ENCODE measurements at regions not wholly inside any gene's neighbourhood (a gene's known extent, or its start where the extent isn't known, plus 50 kb on each side); places are given as distances from the start of the nearest gene placed in this dataset.

GRCh38 chr11:23164022-23164421 lies 303.7 kb upstream of the CCDC179 start:
- Mint-ChIP-seq H3K27me3 (ENCODE audit: insufficient read depth, unreplicated experiment) (no peaks in the 10 kb centered on the region), H3K27ac (ENCODE audit: unreplicated experiment) (no peak overlapping the region), H3K36me3 (ENCODE audit: insufficient read depth, unreplicated experiment) (no peaks in the 10 kb centered on the region), H3K4me1 (ENCODE audit: low read depth, unreplicated experiment) (no peaks in the 10 kb centered on the region), H3K4me3 (ENCODE audit: unreplicated experiment) (no peak overlapping the region), H3K9me3 (ENCODE audit: unreplicated experiment) (no peaks in the 10 kb centered on the region)
- no peaks in the 10 kb centered on the region for H3K27me3 ChIP-seq (replicated peaks; ENCODE audit: control insufficient read depth, insufficient read depth, low read length)
- TF ChIP-seq CTCF (IDR thresholded peaks at IDR 0.05; ENCODE audit: insufficient read depth in 1 of 2, low read depth in 1 of 2, low read length in 1 of 2, severe bottlenecking in 1 of 2, unreplicated experiment in 1 of 2): no peak
- no peak for DNase-seq
- H3K9me3 ChIP-seq: no peaks in the 10 kb centered on the region
- no peak overlapping the region for H3K4me3 ChIP-seq (ENCODE audit: low read depth, low read length)
- ChIA-PET POLR2A (no interaction called here), CTCF (no interaction called here)
- H3K36me3 ChIP-seq (ENCODE audit: control insufficient read depth, insufficient read depth, low read length): no peaks in the 10 kb centered on the region
- intact Hi-C loops (cut with micrococcal nuclease; ENCODE audit: unreplicated experiment): no loop called here
- H3K4me1 ChIP-seq: no peaks in the 10 kb centered on the region
- BruUV-seq (replicated peaks): no TSS peak

- Histone ChIP-seq H3K9me3 (no peaks in the 10 kb centered on the region), H3K36me3 (ENCODE audit: control insufficient read depth, insufficient read depth, low read length) (no peaks in the 10 kb centered on the region), H3K4me3 (ENCODE audit: low read depth, low read length) (no peak overlapping the region), H3K4me1 (no peaks in the 10 kb centered on the region), H3K27me3 (replicated peaks; ENCODE audit: control insufficient read depth, insufficient read depth, low read length) (no peaks in the 10 kb centered on the region)
- H3K27me3 Mint-ChIP-seq (ENCODE audit: insufficient read depth, unreplicated experiment): peaks cover 4% of the 10 kb centered on the region
- DNase-seq: no peak
- BruUV-seq (replicated peaks): no TSS peak
- intact Hi-C loops (cut with micrococcal nuclease; ENCODE audit: unreplicated experiment): no loop called here
- no peak for TF ChIP-seq CTCF (IDR thresholded peaks at IDR 0.05; ENCODE audit: insufficient read depth in 1 of 2, low read depth in 1 of 2, low read length in 1 of 2, severe bottlenecking in 1 of 2, unreplicated experiment in 1 of 2)
- no peaks in the 10 kb centered on the region for H3K36me3 Mint-ChIP-seq (ENCODE audit: insufficient read depth, unreplicated experiment)
- no peak overlapping the region for H3K4me3 Mint-ChIP-seq (ENCODE audit: unreplicated experiment)
- CTCF ChIA-PET: no interaction called here
- H3K9me3 Mint-ChIP-seq (ENCODE audit: unreplicated experiment): no peaks in the 10 kb centered on the region
- H3K4me1 Mint-ChIP-seq (ENCODE audit: low read depth, unreplicated experiment): no peaks in the 10 kb centered on the region
- POLR2A ChIA-PET: no interaction called here
- no peak overlapping the region for H3K27ac Mint-ChIP-seq (ENCODE audit: unreplicated experiment)
Measured at GRCh38 chr11:23166376-23166775, 306.1 kb upstream of the CCDC179 start.

GRCh38 chr11:23179609-23180008 lies 319.3 kb upstream of the CCDC179 start:
- Mint-ChIP-seq H3K27me3 (ENCODE audit: insufficient read depth, unreplicated experiment) (peaks cover 2% of the 10 kb centered on the region), H3K4me3 (ENCODE audit: unreplicated experiment) (no peak overlapping the region), H3K4me1 (ENCODE audit: low read depth, unreplicated experiment) (no peaks in the 10 kb centered on the region), H3K36me3 (ENCODE audit: insufficient read depth, unreplicated experiment) (no peaks in the 10 kb centered on the region), H3K9me3 (ENCODE audit: unreplicated experiment) (peaks cover 20% of the 10 kb centered on the region), H3K27ac (ENCODE audit: unreplicated experiment) (no peak overlapping the region)
- ChIA-PET POLR2A (no interaction called here), CTCF (no interaction called here)
- H3K9me3 ChIP-seq: no peaks in the 10 kb centered on the region
- no peak for DNase-seq
- no peaks in the 10 kb centered on the region for H3K36me3 ChIP-seq (ENCODE audit: control insufficient read depth, insufficient read depth, low read length)
- no TSS peak for BruUV-seq (replicated peaks)
- intact Hi-C loops (cut with micrococcal nuclease; ENCODE audit: unreplicated experiment): no loop called here
- TF ChIP-seq CTCF (IDR thresholded peaks at IDR 0.05; ENCODE audit: insufficient read depth in 1 of 2, low read depth in 1 of 2, low read length in 1 of 2, severe bottlenecking in 1 of 2, unreplicated experiment in 1 of 2): no peak
- no peaks in the 10 kb centered on the region for H3K4me1 ChIP-seq
- no peak overlapping the region for H3K4me3 ChIP-seq (ENCODE audit: low read depth, low read length)
- H3K27me3 ChIP-seq (replicated peaks; ENCODE audit: control insufficient read depth, insufficient read depth, low read length): no peaks in the 10 kb centered on the region
